ENCODE measurements at regions not wholly inside any gene's neighbourhood (a gene's known extent, or its start where the extent isn't known, plus 50 kb on each side); places are given as distances from the start of the nearest gene placed in this dataset.

DNA sequence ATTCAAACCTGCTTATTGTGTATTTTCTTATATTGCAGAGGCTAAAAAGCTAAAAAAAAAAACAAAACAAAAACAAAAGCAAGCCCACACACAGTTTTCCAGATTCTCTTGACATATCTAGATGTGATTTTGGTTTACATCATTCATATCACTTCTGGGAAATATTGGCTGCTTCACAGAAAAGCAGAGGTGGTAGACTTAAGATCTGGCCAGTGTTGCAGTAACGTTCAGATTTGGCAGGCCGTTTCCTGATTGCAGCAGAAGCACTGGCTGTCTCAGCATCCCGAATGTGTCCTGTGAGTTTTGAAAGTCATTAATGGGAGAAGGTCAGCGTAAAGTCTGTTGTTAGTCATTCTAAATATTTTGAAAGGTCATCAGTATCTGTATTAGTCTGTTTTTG lies 2062.0 kb downstream of the ARAP2 start:
- no peak overlapping the region for H3K4me3 ChIP-seq
- intact Hi-C loops (cut with DNase I; ENCODE audit: low total_unique reads): no loop called here
- H3K9me3 ChIP-seq: peaks cover 0 to 4% (median 0%) of the 10 kb centered on the region in 4 donors
- WGBS, 5 donors: 50 to 77% (median 71%) methylated on average over 4 of the region's 4 CpGs
- no peak overlapping the region for H3K27ac ChIP-seq
- no peaks in the 10 kb centered on the region for H3K4me1 ChIP-seq
- no peaks in the 10 kb centered on the region for H3K36me3 ChIP-seq
- DNase-seq: no peak
- no peaks in the 10 kb centered on the region for H3K27me3 ChIP-seq
- TF ChIP-seq, protein P1, sequence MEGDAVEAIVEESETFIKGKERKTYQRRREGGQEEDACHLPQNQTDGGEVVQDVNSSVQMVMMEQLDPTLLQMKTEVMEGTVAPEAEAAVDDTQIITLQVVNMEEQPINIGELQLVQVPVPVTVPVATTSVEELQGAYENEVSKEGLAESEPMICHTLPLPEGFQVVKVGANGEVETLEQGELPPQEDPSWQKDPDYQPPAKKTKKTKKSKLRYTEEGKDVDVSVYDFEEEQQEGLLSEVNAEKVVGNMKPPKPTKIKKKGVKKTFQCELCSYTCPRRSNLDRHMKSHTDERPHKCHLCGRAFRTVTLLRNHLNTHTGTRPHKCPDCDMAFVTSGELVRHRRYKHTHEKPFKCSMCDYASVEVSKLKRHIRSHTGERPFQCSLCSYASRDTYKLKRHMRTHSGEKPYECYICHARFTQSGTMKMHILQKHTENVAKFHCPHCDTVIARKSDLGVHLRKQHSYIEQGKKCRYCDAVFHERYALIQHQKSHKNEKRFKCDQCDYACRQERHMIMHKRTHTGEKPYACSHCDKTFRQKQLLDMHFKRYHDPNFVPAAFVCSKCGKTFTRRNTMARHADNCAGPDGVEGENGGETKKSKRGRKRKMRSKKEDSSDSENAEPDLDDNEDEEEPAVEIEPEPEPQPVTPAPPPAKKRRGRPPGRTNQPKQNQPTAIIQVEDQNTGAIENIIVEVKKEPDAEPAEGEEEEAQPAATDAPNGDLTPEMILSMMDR (IDR thresholded peaks at IDR 0.05): no peak
- TF ChIP-seq POLR2A (IDR thresholded peaks at IDR 0.05): no peak

DNA sequence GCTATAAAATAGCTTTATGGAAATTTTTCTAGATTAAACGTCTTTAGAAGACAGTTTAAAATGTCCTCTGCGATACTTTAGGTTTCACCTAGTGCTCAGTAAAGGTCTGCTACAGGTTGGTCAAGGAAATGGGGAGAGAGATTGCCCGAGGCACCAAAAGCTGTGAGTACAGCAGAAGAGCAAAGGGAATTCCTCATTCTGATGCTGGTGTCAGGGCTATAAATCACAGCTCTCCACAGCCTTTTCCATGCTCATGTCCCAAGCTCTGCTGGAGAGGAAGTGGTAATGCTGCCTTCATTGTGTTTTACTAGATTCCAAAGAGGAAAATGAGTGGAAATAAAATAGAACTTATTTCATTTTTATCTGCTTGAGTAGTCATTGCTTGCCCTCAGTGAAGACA lies 2060.4 kb downstream of the ARAP2 start:
- TF ChIP-seq EP300 (IDR thresholded peaks at IDR 0.05) (no peak), POLR2A (IDR thresholded peaks at IDR 0.05) (no peak), POLR2AphosphoS5 (IDR thresholded peaks at IDR 0.05) (no peak)
- TF ChIP-seq, protein P1 (IDR thresholded peaks at IDR 0.05): no peak
- H3K27ac ChIP-seq: no peak overlapping the region
- DNase-seq: no peak
- no peaks in the 10 kb centered on the region for H3K27me3 ChIP-seq
- peaks cover 0 to 4% (median 0%) of the 10 kb centered on the region in 4 donors for H3K9me3 ChIP-seq
- H3K4me1 ChIP-seq: no peaks in the 10 kb centered on the region
- intact Hi-C loops (cut with DNase I; ENCODE audit: low total_unique reads): no loop called here
- H3K4me3 ChIP-seq: no peak overlapping the region
- 66 to 81% (median 68%) methylated on average over 3 of the region's 3 CpGs for WGBS, 5 donors
- H3K36me3 ChIP-seq: no peaks in the 10 kb centered on the region

DNA sequence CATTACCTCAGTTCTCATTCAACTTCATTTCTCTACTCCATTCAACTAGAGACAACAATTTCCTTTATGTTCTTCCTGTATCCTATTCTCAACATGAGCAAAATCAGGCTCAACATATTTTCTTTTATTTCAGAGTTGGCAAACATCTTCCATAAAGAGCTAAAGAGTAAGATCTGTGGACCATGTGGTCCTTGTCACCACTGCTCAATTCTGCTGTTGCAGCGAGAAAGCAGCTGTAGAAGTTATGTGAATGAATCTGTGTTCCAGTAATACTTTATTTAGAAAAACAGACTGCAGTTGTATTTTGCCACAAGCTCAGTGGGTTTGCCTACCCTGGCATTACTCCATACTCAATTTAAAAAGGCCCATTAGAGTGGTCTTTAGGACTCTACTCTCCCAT lies 2057.3 kb downstream of the ARAP2 start:
- TF ChIP-seq POLR2A (IDR thresholded peaks at IDR 0.05): no peak
- TF ChIP-seq, protein P1 (IDR thresholded peaks at IDR 0.05): no peak
- no peak for TF ChIP-seq EP300 (IDR thresholded peaks at IDR 0.05)
- TF ChIP-seq POLR2AphosphoS5 (IDR thresholded peaks at IDR 0.05): no peak
- H3K9me3 ChIP-seq: peaks cover 0 to 10% (median 0%) of the 10 kb centered on the region in 4 donors
- H3K27ac ChIP-seq: no peak overlapping the region
- 57 to 83% (median 81%) methylated on average over 1 of the region's 1 CpG for WGBS, 5 donors
- intact Hi-C loops (cut with DNase I; ENCODE audit: low total_unique reads): no loop called here
- H3K27me3 ChIP-seq: no peaks in the 10 kb centered on the region
- DNase-seq: peak in 1 of 2 donors; percentile 14
- H3K36me3 ChIP-seq: no peaks in the 10 kb centered on the region
- H3K4me3 ChIP-seq: no peak overlapping the region
- H3K4me1 ChIP-seq: no peaks in the 10 kb centered on the region

DNA sequence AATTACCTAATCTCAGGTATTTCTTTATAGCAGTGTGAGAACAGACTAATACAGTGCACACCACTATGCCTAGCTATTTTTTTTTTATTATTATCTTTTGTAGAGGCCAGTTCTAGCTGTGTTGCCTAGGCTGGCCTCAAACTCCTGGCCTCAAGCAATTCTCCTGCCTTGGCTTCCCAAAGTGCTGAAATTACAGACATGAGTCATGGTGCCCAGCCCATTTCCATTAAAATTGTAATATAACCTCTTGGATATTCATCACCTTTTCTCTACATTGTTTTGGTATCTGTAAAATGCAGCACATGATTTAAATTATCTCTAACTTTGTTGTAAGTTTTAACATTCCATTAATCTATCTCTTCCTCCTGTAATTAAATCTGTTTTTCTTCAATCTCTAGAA lies 2052.9 kb downstream of the ARAP2 start:
- TF ChIP-seq POLR2AphosphoS5 (IDR thresholded peaks at IDR 0.05) (no peak), POLR2A (IDR thresholded peaks at IDR 0.05) (no peak)
- Histone ChIP-seq H3K27ac (no peak overlapping the region), H3K27me3 (no peaks in the 10 kb centered on the region), H3K4me3 (no peak overlapping the region), H3K36me3 (no peaks in the 10 kb centered on the region), H3K9me3 (peaks cover 0 to 6% (median 0%) of the 10 kb centered on the region in 4 donors), H3K4me1 (no peaks in the 10 kb centered on the region)
- intact Hi-C loops (cut with DNase I; ENCODE audit: low total_unique reads): no loop called here
- DNase-seq: no peak

DNA sequence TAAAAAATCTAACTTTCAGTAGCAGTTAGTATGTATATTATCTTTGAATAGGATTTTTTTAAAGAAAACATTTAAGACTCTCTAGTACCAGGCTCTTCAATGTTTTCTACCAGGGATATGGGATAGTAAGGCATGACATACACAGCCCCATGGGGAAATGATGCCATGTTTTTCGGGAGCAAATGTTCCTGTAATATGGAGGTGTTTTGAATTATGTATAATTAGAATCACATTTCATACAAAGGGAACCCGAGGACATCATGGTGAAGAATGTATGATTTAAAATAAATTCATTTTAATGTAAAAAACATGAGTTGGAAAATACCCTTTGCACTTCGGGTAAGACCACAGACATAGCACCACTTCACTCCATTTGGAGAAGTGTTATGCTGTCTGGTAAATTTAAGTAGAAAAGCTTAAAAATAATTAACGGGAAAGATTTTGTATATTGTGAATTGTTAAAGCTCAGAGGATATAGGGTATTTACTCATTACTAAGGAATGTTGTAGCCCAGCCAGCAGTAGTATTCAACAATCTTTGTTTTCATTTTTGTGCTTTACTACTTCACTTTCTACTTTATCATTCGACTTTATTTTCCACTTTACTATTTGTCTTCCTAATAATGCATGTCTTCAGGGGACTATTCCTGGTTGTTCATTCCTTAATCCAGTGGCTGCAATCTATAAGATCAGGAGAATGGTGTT lies 2050.7 kb downstream of the ARAP2 start:
- Histone ChIP-seq H3K4me1 (no peaks in the 10 kb centered on the region), H3K27ac (no peak overlapping the region), H3K27me3 (no peaks in the 10 kb centered on the region), H3K4me3 (no peak overlapping the region), H3K9me3 (peaks cover 0 to 6% (median 0%) of the 10 kb centered on the region in 4 donors), H3K36me3 (no peaks in the 10 kb centered on the region)
- no peak for DNase-seq
- intact Hi-C loops (cut with DNase I; ENCODE audit: low total_unique reads): no loop called here
- WGBS, 5 donors: 66 to 75% (median 71%) methylated on average over 5 of the region's 5 CpGs
- TF ChIP-seq POLR2A (IDR thresholded peaks at IDR 0.05): no peak
- TF ChIP-seq POLR2AphosphoS5 (IDR thresholded peaks at IDR 0.05): no peak
- no peak for TF ChIP-seq EP300 (IDR thresholded peaks at IDR 0.05)
- TF ChIP-seq, protein P1 (IDR thresholded peaks at IDR 0.05): no peak

Data from stomach (tissue), 8 donors.